ENCODE measurements at regions not wholly inside any gene's neighbourhood (a gene's known extent, or its start where the extent isn't known, plus 50 kb on each side); places are given as distances from the start of the nearest gene placed in this dataset.
"Not testable (repeated sequence)": the region's sequence is repeated elsewhere in the genome, so short reads cannot be mapped to it uniquely, and the experiment has no call there.

DNA sequence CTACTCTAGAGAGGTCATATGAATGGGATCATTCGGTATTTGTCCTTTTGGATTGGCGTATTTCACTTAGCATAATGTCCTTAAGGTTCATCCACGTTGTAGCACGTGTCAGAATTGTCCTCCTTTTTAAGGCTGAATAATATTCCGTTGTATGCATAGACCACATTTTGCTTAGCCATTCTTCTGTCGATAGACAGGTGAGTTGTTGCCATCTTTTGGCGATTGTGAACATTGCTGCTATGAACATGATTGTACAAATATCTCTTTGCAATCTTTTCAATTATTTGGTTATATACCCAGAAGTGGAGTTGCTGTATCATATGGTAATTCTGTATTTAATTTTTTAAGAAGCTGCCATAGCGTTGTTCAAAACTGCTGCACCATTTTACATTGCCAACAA lies 52.4 kb upstream of the GOLGA8J start:
- no peak for DNase-seq (ENCODE audit: low read depth, low spot score)
- no peak overlapping the region for H3K4me3 ChIP-seq (ENCODE audit: low read length)

GRCh38 chr15:30023798-30024295 lies 58.9 kb upstream of the GOLGA8J start:
- no peak overlapping the region for H3K4me3 ChIP-seq (ENCODE audit: low read length)
- DNase-seq (ENCODE audit: low read depth, low spot score), result no peak

DNA sequence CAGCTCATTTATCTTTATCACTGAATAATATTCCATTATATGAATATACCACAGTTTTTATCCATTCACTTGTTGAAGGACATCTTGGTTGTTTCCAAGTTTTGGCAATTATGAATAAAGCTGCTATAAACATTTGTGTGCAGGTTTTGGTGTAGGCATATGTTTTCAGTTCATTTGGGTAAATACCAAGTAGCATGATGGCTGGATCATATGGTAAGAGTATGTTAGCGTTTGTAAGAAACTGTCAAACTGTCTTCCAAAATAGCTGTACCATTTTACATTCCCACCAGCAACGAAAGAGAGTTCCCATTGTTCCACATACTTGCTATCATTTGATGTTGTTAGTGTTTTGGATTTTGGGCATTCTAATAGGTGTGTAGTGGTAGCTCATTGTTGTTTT lies 72.0 kb upstream of the GOLGA8J start:
- no peak for DNase-seq (ENCODE audit: low read depth, low spot score)
- no peak overlapping the region for H3K4me3 ChIP-seq (ENCODE audit: low read length)

DNA sequence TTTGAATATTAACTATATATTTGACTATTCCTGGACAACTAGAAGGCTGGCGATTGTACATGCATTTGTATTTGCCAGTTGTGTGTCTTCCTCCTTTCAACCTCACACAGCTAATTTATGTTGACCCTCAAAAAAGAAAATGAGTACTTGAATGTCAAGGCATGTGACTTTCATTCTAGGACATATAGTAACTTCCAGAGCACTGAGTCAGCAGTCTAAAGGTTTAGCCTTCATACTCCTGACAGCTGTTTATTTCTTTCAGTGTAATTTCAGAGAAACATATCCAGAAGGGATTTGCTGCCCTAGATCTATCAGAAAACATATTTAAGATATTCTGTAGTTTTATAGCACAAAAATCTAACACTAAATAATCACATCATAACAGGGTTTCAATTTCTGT lies 74.6 kb upstream of the GOLGA8J start:
- no peak for DNase-seq (ENCODE audit: low read depth, low spot score)
- H3K4me3 ChIP-seq (ENCODE audit: low read length), result no peak overlapping the region

GRCh38 chr15:30001602-30002001 lies 81.2 kb upstream of the GOLGA8J start:
- DNase-seq (ENCODE audit: low read depth, low spot score), result no peak
- no peak overlapping the region for H3K4me3 ChIP-seq (ENCODE audit: low read length)

GRCh38 chr15:29998033-29998432 lies 84.7 kb upstream of the GOLGA8J start:
- DNase-seq (ENCODE audit: low read depth, low spot score), result no peak
- no peak overlapping the region for H3K4me3 ChIP-seq (ENCODE audit: low read length)

DNA sequence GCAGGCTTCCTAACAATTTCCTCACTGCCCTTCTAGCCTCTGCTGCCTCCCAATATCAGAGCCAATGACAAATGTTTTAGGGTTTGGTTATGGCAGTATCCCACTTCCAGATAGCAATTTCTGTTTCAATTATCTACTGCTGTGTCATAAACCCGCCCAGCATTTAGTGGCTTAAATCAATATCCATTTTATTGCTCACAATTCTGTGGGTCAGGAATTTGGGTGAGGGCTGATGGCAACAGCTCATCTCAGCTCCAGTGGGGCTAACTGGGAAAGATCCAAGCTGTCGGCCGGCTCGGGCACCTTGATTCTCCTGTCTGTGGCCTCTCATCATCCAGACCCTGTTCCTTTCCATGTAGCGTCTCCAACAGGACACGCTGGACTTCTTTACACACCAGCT lies 85.3 kb upstream of the GOLGA8J start:
- no peak for DNase-seq (ENCODE audit: low read depth, low spot score)
- no peak overlapping the region for H3K4me3 ChIP-seq (ENCODE audit: low read length)

- no peak for DNase-seq (ENCODE audit: low read depth, low spot score)
- H3K4me3 ChIP-seq (ENCODE audit: low read length), result no peak overlapping the region
Observed at GRCh38 chr15:29994284-29994683, 88.5 kb upstream of the GOLGA8J start.

DNA sequence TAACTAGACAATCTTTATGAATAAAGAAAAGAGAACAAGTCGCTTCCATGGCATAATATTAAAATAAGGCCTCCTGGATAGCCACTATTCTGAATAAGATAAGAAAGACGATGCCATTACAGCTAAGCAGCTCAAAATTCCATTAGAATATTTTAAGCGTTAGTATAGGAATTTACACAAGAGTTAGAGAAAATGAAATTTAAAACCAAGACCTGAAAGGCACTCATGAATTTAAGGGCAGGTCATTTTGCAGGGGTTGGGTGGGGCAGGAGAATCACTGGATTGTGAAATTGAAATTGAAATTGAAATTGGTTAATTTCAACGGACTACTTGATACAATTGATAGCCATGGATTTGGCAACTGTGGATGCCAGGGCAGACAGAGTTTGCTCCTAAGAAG lies 91.8 kb upstream of the GOLGA8J start:
- no peak overlapping the region for H3K4me3 ChIP-seq (ENCODE audit: low read length)
- DNase-seq (ENCODE audit: low read depth, low spot score), result no peak

GRCh38 chr15:29990035-29990434 lies 92.7 kb upstream of the GOLGA8J start:
- DNase-seq (ENCODE audit: low read depth, low spot score), result no peak

DNA sequence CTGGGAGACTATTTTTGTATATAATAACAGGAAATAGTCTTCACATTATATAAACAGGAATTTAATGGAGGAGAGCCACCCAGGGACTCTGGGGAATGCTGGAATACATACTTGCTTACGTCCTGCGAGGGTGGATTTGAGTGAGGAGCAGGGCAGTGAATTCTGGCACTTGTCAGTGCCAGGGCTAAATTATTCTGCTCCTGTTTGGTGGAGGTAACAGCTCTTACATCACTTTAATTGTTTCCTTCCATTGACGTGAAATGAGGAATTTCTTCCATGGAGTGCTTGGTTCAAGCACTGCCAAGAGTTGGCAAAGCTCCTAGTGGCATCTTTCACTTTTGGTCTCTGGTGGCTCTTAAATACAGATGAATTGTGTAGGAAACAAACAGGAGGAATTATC lies 94.1 kb upstream of the GOLGA8J start:
- DNase-seq (ENCODE audit: low read depth, low spot score), result no peak

More at GRCh38 chr15:29990035-29990434, 92.7 kb upstream of the GOLGA8J start:
- no peak overlapping the region for H3K4me3 ChIP-seq (ENCODE audit: low read length)

DNA sequence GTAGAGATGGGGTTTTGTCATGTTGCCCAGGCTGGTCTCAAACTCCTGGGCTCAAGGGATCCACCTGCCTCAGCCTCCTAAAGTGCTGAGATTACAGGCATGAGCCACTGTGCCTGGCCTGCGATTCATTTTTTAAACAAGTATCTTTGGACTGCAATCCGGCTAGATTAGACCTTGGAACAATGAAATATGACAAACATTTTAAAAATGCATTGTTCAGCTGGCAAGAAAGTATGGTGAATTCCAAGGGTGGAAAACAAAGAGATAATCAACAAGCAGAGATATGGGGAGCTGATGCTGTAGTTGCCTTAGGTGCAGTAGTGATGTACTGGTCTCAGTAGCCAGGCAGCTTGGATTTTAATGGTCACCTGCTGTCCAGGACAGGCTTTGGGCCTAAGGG lies 95.8 kb upstream of the GOLGA8J start:
- H3K4me3 ChIP-seq (ENCODE audit: low read length), result no peak overlapping the region
- no peak for DNase-seq (ENCODE audit: low read depth, low spot score)

More for the DNA sequence above, 94.1 kb upstream of the GOLGA8J start:
- H3K4me3 ChIP-seq (ENCODE audit: low read length), result no peak overlapping the region

- H3K4me3 ChIP-seq (ENCODE audit: low read length), result no peak overlapping the region
- DNase-seq (ENCODE audit: low read depth, low spot score), result no peak
Observed at GRCh38 chr15:29978411-29979382, 104.1 kb upstream of the GOLGA8J start.

DNA sequence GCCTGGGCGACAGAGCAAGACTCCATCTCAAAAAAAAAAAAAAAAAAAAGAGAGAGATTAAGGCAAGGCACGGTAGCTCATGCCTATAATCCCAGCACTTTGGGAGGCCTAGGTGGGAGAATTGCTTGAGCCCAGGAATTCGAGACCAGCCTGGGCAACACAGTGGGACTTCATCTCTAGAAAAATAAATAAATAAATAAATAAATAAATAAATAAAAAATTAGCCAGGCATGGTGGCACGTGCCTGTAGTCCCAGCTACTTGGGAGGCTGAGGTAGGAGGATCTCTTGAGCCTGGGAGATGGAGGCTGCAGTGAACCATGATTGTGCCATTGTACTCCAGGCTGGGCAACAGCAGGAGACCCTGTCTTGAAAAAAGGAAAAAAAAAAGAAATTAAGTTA lies 108.7 kb upstream of the GOLGA8J start:
- DNase-seq (ENCODE audit: low read depth, low spot score); H3K4me3 ChIP-seq (ENCODE audit: low read length): not testable (repeated sequence)

DNA sequence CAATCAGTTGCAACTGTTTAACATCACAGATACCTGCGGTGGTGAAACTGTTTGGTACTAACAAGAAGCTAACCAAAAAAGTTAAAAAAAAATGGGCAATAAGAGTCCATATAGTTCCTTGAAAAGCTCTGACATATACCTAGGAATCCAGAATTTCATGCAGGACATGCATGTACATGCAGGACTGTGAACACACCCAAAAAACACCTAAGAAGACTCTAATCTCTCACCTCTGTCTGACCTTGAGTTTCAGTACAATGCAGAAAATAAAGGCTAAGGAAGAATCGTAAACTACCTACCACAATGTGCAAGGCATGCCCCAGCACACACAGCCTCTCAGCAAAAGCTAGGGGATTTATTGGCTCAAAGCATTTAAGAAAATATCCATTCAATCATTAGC lies 110.7 kb upstream of the GOLGA8J start:
- DNase-seq (ENCODE audit: low read depth, low spot score), result no peak
- H3K4me3 ChIP-seq (ENCODE audit: low read length), result no peak overlapping the region

GRCh38 chr15:29970402-29970695 lies 112.4 kb upstream of the GOLGA8J start:
- no peak for DNase-seq (ENCODE audit: low read depth, low spot score)
- no peak overlapping the region for H3K4me3 ChIP-seq (ENCODE audit: low read length)

GRCh38 chr15:29969562-29970401 lies 113.0 kb upstream of the GOLGA8J start:
- H3K4me3 ChIP-seq (ENCODE audit: low read length), result no peak overlapping the region
- no peak for DNase-seq (ENCODE audit: low read depth, low spot score)

DNA sequence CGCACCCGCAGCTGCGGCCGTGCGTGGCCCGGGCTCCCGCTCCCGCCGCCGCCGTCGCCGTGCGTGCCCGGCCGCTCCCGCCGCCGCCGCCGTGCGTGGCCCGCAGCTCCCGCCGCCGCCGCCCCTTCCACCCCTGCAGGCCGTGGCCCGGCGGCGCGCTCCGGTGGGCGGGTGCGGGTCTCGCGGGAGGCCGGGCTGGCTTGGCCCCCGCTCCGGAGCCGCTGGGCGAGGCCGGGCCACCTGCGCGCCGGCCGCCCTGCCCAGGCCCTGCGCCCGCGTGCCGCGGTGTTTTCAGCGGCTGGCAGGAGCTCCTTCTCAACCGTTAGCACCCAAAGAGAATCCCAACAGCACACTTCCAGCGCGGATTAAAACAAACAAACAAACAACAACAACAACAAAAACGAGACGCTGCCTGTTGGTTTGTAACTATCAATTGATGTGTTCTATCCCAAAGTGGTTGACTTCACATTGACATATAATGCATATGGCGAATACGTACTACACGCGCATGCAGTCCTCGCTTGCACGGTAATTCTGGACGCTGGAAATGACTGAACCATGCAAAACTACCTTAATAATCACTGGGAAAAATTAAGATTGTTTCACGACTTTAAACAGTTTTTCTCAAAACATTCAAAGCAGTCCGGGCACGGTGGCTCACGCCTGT lies 113.7 kb upstream of the GOLGA8J start:
- no peak overlapping the region for H3K4me3 ChIP-seq (ENCODE audit: low read length)
- DNase-seq (ENCODE audit: low read depth, low spot score), result no peak

- DNase-seq (ENCODE audit: low read depth, low spot score), result no peak
- H3K4me3 ChIP-seq (ENCODE audit: low read length), result no peak overlapping the region
Observed at GRCh38 chr15:29968099-29968894, 114.5 kb upstream of the GOLGA8J start.
